Islet precursor cell (in vitro differentiated cells): ENCODE measurements at regions not wholly inside any gene's neighbourhood (a gene's known extent, or its start where the extent isn't known, plus 50 kb on each side); places are given as distances from the start of the nearest gene placed in this dataset.

Source experiments
- DNase-seq: peaks from one replicate; pipeline ENCODE4 v3.0.0-alpha.2; 2018

DNA sequence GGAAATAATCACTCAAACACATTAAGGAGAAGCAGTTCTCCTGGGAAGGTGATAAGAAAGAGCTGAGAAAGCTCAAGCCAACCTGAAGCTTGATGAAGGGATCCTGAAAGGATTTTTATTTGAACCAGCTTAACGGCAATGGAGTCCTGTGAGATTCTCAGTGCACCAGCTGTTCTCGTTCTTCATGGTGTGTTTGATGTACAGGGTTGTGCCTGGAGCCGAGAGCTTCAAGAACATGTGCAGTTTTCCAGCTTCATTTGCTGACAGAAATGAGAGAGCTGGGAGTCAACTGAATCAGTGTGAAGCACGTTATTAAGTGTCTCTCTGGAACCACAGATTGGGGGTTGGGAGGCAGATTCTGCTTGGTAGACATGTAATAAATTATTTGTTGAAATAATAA lies 115.7 kb downstream of the ANKRD50 start:
- no peak for DNase-seq

- no peak for DNase-seq
Measured at GRCh38 chr4:124610211-124610610, 102.3 kb downstream of the ANKRD50 start.
